ENCODE measurements at regions not wholly inside any gene's neighbourhood (a gene's known extent, or its start where the extent isn't known, plus 50 kb on each side); places are given as distances from the start of the nearest gene placed in this dataset.

- peak; percentile 25 for TF ChIP-seq CTCF (IDR thresholded peaks at IDR 0.05; ENCODE audit: extremely low read depth, missing control alignments)
- DNase-seq (ENCODE audit: low spot score), result no peak
Measured at GRCh38 chr4:146029147-146029546, 90.5 kb upstream of the ZNF827 start.

DNA sequence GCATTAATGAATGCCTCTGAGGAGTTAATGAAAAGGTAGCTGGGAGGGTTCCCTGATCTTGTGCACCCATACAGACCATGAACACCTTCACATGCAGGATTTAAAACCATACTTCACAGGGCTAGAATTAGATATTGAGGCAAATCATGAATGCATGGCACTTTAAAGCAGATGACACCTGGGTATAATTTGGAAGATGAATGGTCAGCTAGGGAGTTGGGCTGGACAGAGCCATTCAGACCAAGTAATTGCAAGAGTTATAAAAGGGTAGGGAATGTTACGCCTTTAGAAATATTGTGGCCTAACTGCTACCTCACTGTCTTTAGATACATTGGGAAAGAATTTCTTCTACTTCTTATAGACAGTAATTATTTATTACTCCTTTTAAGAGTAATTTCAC is 89.1 kb upstream of the ZNF827 start:
- TF ChIP-seq CTCF (IDR thresholded peaks at IDR 0.05; ENCODE audit: extremely low read depth, missing control alignments), result no peak
- DNase-seq (ENCODE audit: low spot score), result no peak

GRCh38 chr4:146023334-146023967 is 84.8 kb upstream of the ZNF827 start:
- peak; percentile 26 for DNase-seq (ENCODE audit: low spot score)

GRCh38 chr4:146022541-146022940 is 83.9 kb upstream of the ZNF827 start:
- TF ChIP-seq CTCF (IDR thresholded peaks at IDR 0.05; ENCODE audit: extremely low read depth, missing control alignments), result no peak
- DNase-seq (ENCODE audit: low spot score), result no peak

More at GRCh38 chr4:146023334-146023967, 84.8 kb upstream of the ZNF827 start:
- TF ChIP-seq CTCF (IDR thresholded peaks at IDR 0.05; ENCODE audit: extremely low read depth, missing control alignments), result no peak

DNA sequence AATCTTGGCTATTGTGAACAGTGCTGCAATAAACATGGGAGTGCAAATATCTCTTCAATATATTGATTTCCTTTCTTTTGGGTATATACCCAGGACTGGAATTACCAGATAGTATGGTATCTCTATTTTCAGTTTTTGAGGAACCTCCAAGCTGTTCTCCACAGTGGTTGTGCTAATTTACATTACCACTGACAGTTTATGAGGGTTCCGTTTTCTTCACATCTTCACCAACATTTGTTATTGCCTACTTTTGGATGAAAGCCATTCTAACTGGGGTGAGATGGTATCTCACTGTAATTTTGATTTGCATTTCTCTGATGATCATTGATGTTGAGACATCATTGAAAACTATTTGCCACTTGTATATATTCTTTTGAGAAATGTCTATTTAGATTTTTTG is 79.6 kb upstream of the ZNF827 start:
- no peak for DNase-seq (ENCODE audit: low spot score)

GRCh38 chr4:146004730-146005129 is 66.1 kb upstream of the ZNF827 start:
- no peak for DNase-seq (ENCODE audit: low spot score)
- no peak for TF ChIP-seq CTCF (IDR thresholded peaks at IDR 0.05; ENCODE audit: extremely low read depth, missing control alignments)

More for the DNA sequence above, 79.6 kb upstream of the ZNF827 start:
- TF ChIP-seq CTCF (IDR thresholded peaks at IDR 0.05; ENCODE audit: extremely low read depth, missing control alignments), result no peak

DNA sequence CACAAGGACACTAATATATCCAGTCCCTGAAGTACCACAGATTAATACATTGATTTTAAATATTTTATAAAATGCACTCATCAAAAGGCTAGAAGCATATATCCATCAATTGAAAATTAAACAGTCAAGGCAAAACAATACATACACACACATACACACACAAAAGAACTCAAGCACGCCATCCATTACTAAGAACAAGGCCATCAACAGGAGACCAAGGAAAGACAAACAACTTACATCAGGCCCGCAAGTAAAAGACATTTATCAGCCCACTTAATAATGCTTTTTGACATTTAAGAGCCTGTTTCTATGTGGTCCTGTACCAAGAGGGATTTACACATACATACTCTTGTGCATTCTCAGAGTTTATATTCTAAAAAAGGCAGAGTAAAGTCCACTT is 50.0 kb upstream of the ZNF827 start:
- no peak for TF ChIP-seq CTCF (IDR thresholded peaks at IDR 0.05; ENCODE audit: extremely low read depth, missing control alignments)

More for the DNA sequence above, 50.0 kb upstream of the ZNF827 start:
- no peak for DNase-seq (ENCODE audit: low spot score)

Measured in GM20000 (cell line).